GM12878 (cell line): ENCODE measurements at regions not wholly inside any gene's neighbourhood (a gene's known extent, or its start where the extent isn't known, plus 50 kb on each side); places are given as distances from the start of the nearest gene placed in this dataset.

ENCODE experiments used
- ATF3 ChIP-seq: IDR thresholded peaks from 2 replicates; pipeline ENCODE4 v1.6.1; 2011; ENCODE audit warnings: low read depth, mild to moderate bottlenecking, low read length, moderate library complexity, borderline replicate concordance; ENCODE audit errors: extremely low read depth
- CBX5 ChIP-seq: sonication (generic); IDR thresholded peaks from 2 replicates; pipeline ENCODE4 v1.6.1; 2016; ENCODE audit warnings: low read depth, moderate library complexity, mild to moderate bottlenecking, inconsistent platforms
- CUX1 ChIP-seq: IDR thresholded peaks from 2 replicates; pipeline ENCODE4 v1.6.1; 2012; ENCODE audit warnings: improper control_type of control experiment, low read depth, low read length; ENCODE audit not compliant: insufficient replicate concordance
- EGR1 ChIP-seq, 2 experiments: IDR thresholded peaks; 1 replicate in 1 of 2; 2 replicates in 1 of 2; pipeline ENCODE4 v1.6.1; 2011 to 2012; ENCODE audit warnings: low read depth in 2 of 2, low read length in 2 of 2, borderline replicate concordance in 1 of 2, mild to moderate bottlenecking in 1 of 2, moderate library complexity in 1 of 2
- FOXK2 ChIP-seq: fragments of 450-650 bp; IDR thresholded peaks from 2 replicates; pipeline ENCODE4 v1.6.1; 2017; ENCODE audit warnings: mild to moderate bottlenecking, moderate library complexity
- FOXM1 ChIP-seq: IDR thresholded peaks from 2 replicates; pipeline ENCODE4 v1.6.1; 2012; ENCODE audit warnings: low read depth, mild to moderate bottlenecking, inconsistent platforms, low read length, moderate library complexity
- HSF1 ChIP-seq: fragments of 150-350 bp; IDR thresholded peaks from 2 replicates; pipeline ENCODE4 v1.6.1; 2014; ENCODE audit warnings: mild to moderate bottlenecking, low read depth, low read length
- IRF5 ChIP-seq: fragments of 450-650 bp; IDR thresholded peaks from 2 replicates; pipeline ENCODE4 v1.6.1; 2017; ENCODE audit warnings: borderline replicate concordance
- JUND ChIP-seq: IDR thresholded peaks from 2 replicates; pipeline ENCODE4 v1.6.1; 2012; ENCODE audit warnings: low read depth, mild to moderate bottlenecking, low read length, improper control_type of control experiment, moderate library complexity
- MEF2B ChIP-seq: fragments of 450-650 bp; IDR thresholded peaks from 2 replicates; pipeline ENCODE4 v1.6.1; 2018; ENCODE audit warnings: mild to moderate bottlenecking, moderate library complexity; ENCODE audit not compliant: partially characterized antibody, poor library complexity, severe bottlenecking
- MTA3 ChIP-seq: IDR thresholded peaks from 2 replicates; pipeline ENCODE4 v1.6.1; 2012; ENCODE audit warnings: low read length, inconsistent platforms, borderline replicate concordance
- NFYA ChIP-seq: IDR thresholded peaks from 2 replicates; pipeline ENCODE4 v1.6.1; 2011; ENCODE audit warnings: low read depth, mild to moderate bottlenecking, low read length, improper control_type of control experiment, borderline replicate concordance
- NRF1 ChIP-seq: conservative IDR thresholded peaks from 2 replicates; pipeline ENCODE4 v1.6.1; 2011; ENCODE audit warnings: mild to moderate bottlenecking, low read depth, low read length, improper control_type of control experiment
- PAX8 ChIP-seq: fragments of 450-650 bp; IDR thresholded peaks from 2 replicates; pipeline ENCODE4 v1.6.1; 2017; ENCODE audit warnings: mild to moderate bottlenecking, moderate library complexity
- RUNX3 ChIP-seq: IDR thresholded peaks from 2 replicates; pipeline ENCODE4 v1.6.1; 2012; ENCODE audit warnings: low read length, inconsistent platforms

GRCh38 chr17:71229070-71229469 lies 891.8 kb upstream of the SOX9 start (continued):
- TF ChIP-seq CUX1: no peak
- no peak for TF ChIP-seq CBX5
- TF ChIP-seq NFYA: no peak
- no peak for TF ChIP-seq JUND
- no peak for TF ChIP-seq MEF2B
- no peak for TF ChIP-seq EGR1 (IDR thresholded peaks at IDR 0.05; ENCODE audit: borderline replicate concordance in 1 of 2, low read depth in 2 of 2, low read length in 2 of 2)
- TF ChIP-seq MTA3: no peak
- no peak for TF ChIP-seq IRF5
- TF ChIP-seq FOXK2: no peak
- no peak for TF ChIP-seq HSF1
- no peak for TF ChIP-seq ATF3
- TF ChIP-seq RUNX3: no peak
- TF ChIP-seq NRF1: no peak
- TF ChIP-seq PAX8: no peak
- no peak for TF ChIP-seq FOXM1
